ENCODE measurements at regions not wholly inside any gene's neighbourhood (a gene's known extent, or its start where the extent isn't known, plus 50 kb on each side); places are given as distances from the start of the nearest gene placed in this dataset.
A peak's percentile ranks its signal among the peaks of the same experiment; 100 is the strongest.
"Not testable (repeated sequence)": the region's sequence is repeated elsewhere in the genome, so short reads cannot be mapped to it uniquely, and the experiment has no call there.

GRCh38 chr10:22467393-22467792, 122.1 kb downstream of the SPAG6 start:
- H3K9me3 ChIP-seq (ENCODE audit: control insufficient read depth, low read length); H3K27ac ChIP-seq (ENCODE audit: low read length); H3K27me3 ChIP-seq (ENCODE audit: control insufficient read depth, insufficient read depth); ATAC-seq; intact Hi-C loops (cut with DNase I); H3K4me3 ChIP-seq (ENCODE audit: low read length); DNase-seq; H3K4me1 ChIP-seq (ENCODE audit: control insufficient read depth, insufficient read depth, low read length): not testable (repeated sequence)
- WGBS, result 85% methylated on average over 4 of the region's 4 CpGs

- Histone ChIP-seq H3K27me3 (ENCODE audit: control insufficient read depth, insufficient read depth) (peaks cover 2% of the 10 kb centered on the region), H3K4me3 (ENCODE audit: low read length) (no peak overlapping the region), H3K4me1 (ENCODE audit: control insufficient read depth, insufficient read depth, low read length) (no peaks in the 10 kb centered on the region), H3K27ac (ENCODE audit: low read length) (no peak overlapping the region), H3K9me3 (ENCODE audit: control insufficient read depth, low read length) (no peaks in the 10 kb centered on the region)
- no peak for ATAC-seq
- WGBS, result 77% methylated on average over 3 of the region's 3 CpGs
- no peak for DNase-seq
- intact Hi-C loops (cut with DNase I), result no loop called here
Measured at GRCh38 chr10:22468570-22469320, 123.4 kb downstream of the SPAG6 start.

- Histone ChIP-seq H3K4me3 (ENCODE audit: low read length) (no peak overlapping the region), H3K27me3 (ENCODE audit: control insufficient read depth, insufficient read depth) (peaks cover 2% of the 10 kb centered on the region), H3K9me3 (ENCODE audit: control insufficient read depth, low read length) (no peaks in the 10 kb centered on the region), H3K4me1 (ENCODE audit: control insufficient read depth, insufficient read depth, low read length) (peaks cover 2% of the 10 kb centered on the region), H3K27ac (ENCODE audit: low read length) (no peak overlapping the region)
- ATAC-seq, result no peak
- no peak for DNase-seq
- intact Hi-C loops (cut with DNase I), result no loop called here
- WGBS, result 74% methylated on average over 6 of the region's 6 CpGs
Measured at GRCh38 chr10:22473044-22473443, 127.7 kb downstream of the SPAG6 start.

- intact Hi-C loops (cut with DNase I), result no loop called here
Measured at GRCh38 chr10:22473459-22473858, 128.2 kb downstream of the SPAG6 start.

GRCh38 chr10:22475651-22476600, 130.6 kb downstream of the SPAG6 start:
- intact Hi-C loops (cut with DNase I), result no loop called here

More at GRCh38 chr10:22473459-22473858, 128.2 kb downstream of the SPAG6 start:
- whole genome bisulfite sequencing, result 60% methylated on average over 3 of the region's 3 CpGs
- Histone ChIP-seq H3K27me3 (ENCODE audit: control insufficient read depth, insufficient read depth) (peaks cover 2% of the 10 kb centered on the region), H3K9me3 (ENCODE audit: control insufficient read depth, low read length) (no peaks in the 10 kb centered on the region), H3K4me3 (ENCODE audit: low read length) (no peak overlapping the region), H3K27ac (ENCODE audit: low read length) (no peak overlapping the region), H3K4me1 (ENCODE audit: control insufficient read depth, insufficient read depth, low read length) (peaks cover 2% of the 10 kb centered on the region)
- DNase-seq (no peak), ATAC-seq (no peak)

GRCh38 chr10:22476601-22477321, 131.5 kb downstream of the SPAG6 start:
- no peak for ATAC-seq
- H3K27me3 ChIP-seq (ENCODE audit: control insufficient read depth, insufficient read depth), result peaks cover 2% of the 10 kb centered on the region
- no peaks in the 10 kb centered on the region for H3K9me3 ChIP-seq (ENCODE audit: control insufficient read depth, low read length)
- DNase-seq, result no peak
- H3K4me3 ChIP-seq (ENCODE audit: low read length), result peak overlapping the region; percentile 47
- H3K27ac ChIP-seq (ENCODE audit: low read length), result no peak overlapping the region
- intact Hi-C loops (cut with DNase I), result no loop called here
- 30% methylated on average over 55 of the region's 55 CpGs for WGBS
- peaks cover 2% of the 10 kb centered on the region for H3K4me1 ChIP-seq (ENCODE audit: control insufficient read depth, insufficient read depth, low read length)

More at GRCh38 chr10:22475651-22476600, 130.6 kb downstream of the SPAG6 start:
- Histone ChIP-seq H3K27me3 (ENCODE audit: control insufficient read depth, insufficient read depth) (peaks cover 2% of the 10 kb centered on the region), H3K9me3 (ENCODE audit: control insufficient read depth, low read length) (no peaks in the 10 kb centered on the region), H3K4me1 (ENCODE audit: control insufficient read depth, insufficient read depth, low read length) (peaks cover 2% of the 10 kb centered on the region), H3K27ac (ENCODE audit: low read length) (no peak overlapping the region), H3K4me3 (ENCODE audit: low read length) (peak overlapping the region; percentile 47)
- DNase-seq, result peak; percentile 14 to 57 (median 55)
- ATAC-seq, result peak; percentile 42 to 50
- 2% methylated on average over 96 of the region's 96 CpGs for WGBS

GRCh38 chr10:22477334-22478287, 132.3 kb downstream of the SPAG6 start:
- H3K4me1 ChIP-seq (ENCODE audit: control insufficient read depth, insufficient read depth, low read length), result peaks cover 2% of the 10 kb centered on the region
- H3K4me3 ChIP-seq (ENCODE audit: low read length), result no peak overlapping the region
- H3K27ac ChIP-seq (ENCODE audit: low read length), result no peak overlapping the region
- H3K27me3 ChIP-seq (ENCODE audit: control insufficient read depth, insufficient read depth), result no peaks in the 10 kb centered on the region
- WGBS, result 53% methylated on average over 72 of the region's 72 CpGs
- peak in 1 of 2 donors; percentile 34 for ATAC-seq
- intact Hi-C loops (cut with DNase I), result no loop called here
- peak in 1 of 3 donors; percentile 46 for DNase-seq
- no peaks in the 10 kb centered on the region for H3K9me3 ChIP-seq (ENCODE audit: control insufficient read depth, low read length)

- no peak overlapping the region for H3K27ac ChIP-seq (ENCODE audit: low read length)
- H3K4me1 ChIP-seq (ENCODE audit: control insufficient read depth, insufficient read depth, low read length), result peaks cover 2% of the 10 kb centered on the region
- no peaks in the 10 kb centered on the region for H3K27me3 ChIP-seq (ENCODE audit: control insufficient read depth, insufficient read depth)
- intact Hi-C loops (cut with DNase I), result no loop called here
- H3K9me3 ChIP-seq (ENCODE audit: control insufficient read depth, low read length), result no peaks in the 10 kb centered on the region
- ATAC-seq, result no peak
- no peak for DNase-seq
- H3K4me3 ChIP-seq (ENCODE audit: low read length), result no peak overlapping the region
- WGBS, result 86% methylated on average over 8 of the region's 8 CpGs
Measured at GRCh38 chr10:22478555-22479334, 133.4 kb downstream of the SPAG6 start.

GRCh38 chr10:22479419-22479818, 134.1 kb downstream of the SPAG6 start:
- 60% methylated on average over 4 of the region's 4 CpGs for WGBS
- intact Hi-C loops (cut with DNase I), result no loop called here
- no peak overlapping the region for H3K4me3 ChIP-seq (ENCODE audit: low read length)
- ATAC-seq (peak; percentile 74 to 76), DNase-seq (peak; percentile 59 to 75 (median 70))
- no peak overlapping the region for H3K27ac ChIP-seq (ENCODE audit: low read length)
- H3K27me3 ChIP-seq (ENCODE audit: control insufficient read depth, insufficient read depth), result no peaks in the 10 kb centered on the region
- peaks cover 2% of the 10 kb centered on the region for H3K4me1 ChIP-seq (ENCODE audit: control insufficient read depth, insufficient read depth, low read length)
- H3K9me3 ChIP-seq (ENCODE audit: control insufficient read depth, low read length), result no peaks in the 10 kb centered on the region

Data from right cardiac atrium (tissue), 5 donors.